Kidney epithelial cell (primary cell): ENCODE measurements at regions not wholly inside any gene's neighbourhood (a gene's known extent, or its start where the extent isn't known, plus 50 kb on each side); places are given as distances from the start of the nearest gene placed in this dataset.

Experiments used
- DNase-seq: peaks from one replicate; pipeline ENCODE4 v3.0.0-alpha.2; 2010; ENCODE audit warnings: low read depth
- H3K27me3 ChIP-seq: 2 replicates; pipeline ENCODE4 v1.6.0; 2011; ENCODE audit warnings: low read length; ENCODE audit not compliant: control insufficient read depth, insufficient read depth
- H3K36me3 ChIP-seq: 2 replicates; pipeline ENCODE4 v1.5.1; 2011; ENCODE audit warnings: low read length; ENCODE audit not compliant: control insufficient read depth, insufficient read depth
- H3K4me3 ChIP-seq: 2 replicates; pipeline ENCODE4 v1.5.1; 2011; ENCODE audit warnings: low read depth, mild to moderate bottlenecking, control low read depth, low read length
- TF ChIP-seq, protein P1 (sequence below): IDR thresholded peaks from 2 replicates; pipeline ENCODE4 v1.5.1; 2011; ENCODE audit warnings: mild to moderate bottlenecking, moderate library complexity, low read length, control low read depth, inconsistent platforms; ENCODE audit not compliant: insufficient read depth, poor library complexity, severe bottlenecking

DNA sequence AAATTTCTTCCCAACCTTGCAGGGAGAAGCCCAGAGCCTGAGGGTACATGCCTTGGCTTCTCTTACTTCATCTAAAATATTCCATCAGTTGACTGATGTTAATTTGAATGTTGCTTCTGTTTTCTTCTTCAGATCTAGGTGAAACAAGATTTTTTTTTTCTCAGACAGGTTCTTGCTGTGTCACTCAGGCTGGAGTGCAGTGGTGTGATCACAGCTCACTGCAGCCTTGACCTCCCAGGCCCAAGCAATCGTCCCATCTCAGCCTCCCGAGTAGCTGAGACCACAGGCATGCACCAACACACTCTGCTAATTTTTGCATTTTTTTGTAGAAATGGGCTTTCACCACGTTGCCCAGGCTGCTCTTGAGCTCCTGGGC is 62.1 kb upstream of the KLF3 start:
- DNase-seq, result no peak
- H3K4me3 ChIP-seq, result no peak overlapping the region
- TF ChIP-seq, protein P1, sequence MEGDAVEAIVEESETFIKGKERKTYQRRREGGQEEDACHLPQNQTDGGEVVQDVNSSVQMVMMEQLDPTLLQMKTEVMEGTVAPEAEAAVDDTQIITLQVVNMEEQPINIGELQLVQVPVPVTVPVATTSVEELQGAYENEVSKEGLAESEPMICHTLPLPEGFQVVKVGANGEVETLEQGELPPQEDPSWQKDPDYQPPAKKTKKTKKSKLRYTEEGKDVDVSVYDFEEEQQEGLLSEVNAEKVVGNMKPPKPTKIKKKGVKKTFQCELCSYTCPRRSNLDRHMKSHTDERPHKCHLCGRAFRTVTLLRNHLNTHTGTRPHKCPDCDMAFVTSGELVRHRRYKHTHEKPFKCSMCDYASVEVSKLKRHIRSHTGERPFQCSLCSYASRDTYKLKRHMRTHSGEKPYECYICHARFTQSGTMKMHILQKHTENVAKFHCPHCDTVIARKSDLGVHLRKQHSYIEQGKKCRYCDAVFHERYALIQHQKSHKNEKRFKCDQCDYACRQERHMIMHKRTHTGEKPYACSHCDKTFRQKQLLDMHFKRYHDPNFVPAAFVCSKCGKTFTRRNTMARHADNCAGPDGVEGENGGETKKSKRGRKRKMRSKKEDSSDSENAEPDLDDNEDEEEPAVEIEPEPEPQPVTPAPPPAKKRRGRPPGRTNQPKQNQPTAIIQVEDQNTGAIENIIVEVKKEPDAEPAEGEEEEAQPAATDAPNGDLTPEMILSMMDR, result no peak
- H3K36me3 ChIP-seq, result no peaks in the 10 kb centered on the region
- H3K27me3 ChIP-seq, result no peaks in the 10 kb centered on the region

DNA sequence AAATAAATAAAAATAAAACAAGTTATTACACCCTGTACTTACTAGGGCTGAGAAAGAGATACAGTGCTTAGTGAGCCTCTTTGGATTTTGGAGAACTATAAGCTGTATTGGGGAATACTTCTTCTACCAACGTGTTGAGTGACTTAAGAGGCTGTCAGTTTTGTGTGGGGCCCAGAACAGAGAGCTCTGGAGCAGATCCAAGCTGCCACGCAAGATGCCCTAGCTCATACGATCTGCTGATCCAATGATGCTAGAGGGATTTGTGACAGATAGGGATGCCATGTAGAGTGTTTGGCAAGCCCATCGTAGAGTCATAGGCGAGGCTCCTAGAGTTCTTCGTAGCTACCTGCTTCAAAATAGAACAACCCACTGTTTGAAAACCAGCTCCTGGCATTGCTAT is 60.3 kb upstream of the KLF3 start:
- DNase-seq, result no peak
- no peaks in the 10 kb centered on the region for H3K36me3 ChIP-seq

DNA sequence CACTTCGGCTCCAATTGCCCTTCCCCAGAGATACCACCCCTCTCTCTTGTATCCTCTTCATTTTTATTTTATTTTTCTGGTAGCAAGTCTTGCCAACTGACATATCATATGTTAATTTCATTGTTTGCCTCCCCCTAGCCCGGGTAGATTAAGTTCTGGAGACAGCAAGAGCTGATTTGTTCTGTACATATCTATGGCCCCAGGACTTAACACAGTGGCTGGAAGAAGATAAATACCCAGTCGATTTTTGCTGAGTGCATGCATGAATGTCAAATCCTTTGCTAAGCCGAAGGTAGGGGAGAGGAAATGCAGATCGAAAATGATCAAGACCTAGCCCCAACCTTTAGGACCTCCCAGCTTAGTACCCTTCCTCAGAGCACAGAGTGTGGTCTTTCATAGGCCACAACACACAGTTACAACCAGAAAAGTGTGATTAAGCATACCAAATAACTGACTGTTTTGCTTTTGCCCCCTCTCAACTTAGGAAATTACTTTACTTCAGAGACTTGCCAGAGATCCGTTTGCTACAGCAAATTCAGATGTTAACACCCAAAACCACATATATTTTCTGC is 58.7 kb upstream of the KLF3 start:
- Histone ChIP-seq H3K36me3 (no peaks in the 10 kb centered on the region), H3K4me3 (no peak overlapping the region), H3K27me3 (no peaks in the 10 kb centered on the region)
- TF ChIP-seq, protein P1, result no peak
- DNase-seq, result no peak

More for the DNA sequence above, 60.3 kb upstream of the KLF3 start:
- Histone ChIP-seq H3K27me3 (no peaks in the 10 kb centered on the region), H3K4me3 (no peak overlapping the region)
- TF ChIP-seq, protein P1, result no peak

DNA sequence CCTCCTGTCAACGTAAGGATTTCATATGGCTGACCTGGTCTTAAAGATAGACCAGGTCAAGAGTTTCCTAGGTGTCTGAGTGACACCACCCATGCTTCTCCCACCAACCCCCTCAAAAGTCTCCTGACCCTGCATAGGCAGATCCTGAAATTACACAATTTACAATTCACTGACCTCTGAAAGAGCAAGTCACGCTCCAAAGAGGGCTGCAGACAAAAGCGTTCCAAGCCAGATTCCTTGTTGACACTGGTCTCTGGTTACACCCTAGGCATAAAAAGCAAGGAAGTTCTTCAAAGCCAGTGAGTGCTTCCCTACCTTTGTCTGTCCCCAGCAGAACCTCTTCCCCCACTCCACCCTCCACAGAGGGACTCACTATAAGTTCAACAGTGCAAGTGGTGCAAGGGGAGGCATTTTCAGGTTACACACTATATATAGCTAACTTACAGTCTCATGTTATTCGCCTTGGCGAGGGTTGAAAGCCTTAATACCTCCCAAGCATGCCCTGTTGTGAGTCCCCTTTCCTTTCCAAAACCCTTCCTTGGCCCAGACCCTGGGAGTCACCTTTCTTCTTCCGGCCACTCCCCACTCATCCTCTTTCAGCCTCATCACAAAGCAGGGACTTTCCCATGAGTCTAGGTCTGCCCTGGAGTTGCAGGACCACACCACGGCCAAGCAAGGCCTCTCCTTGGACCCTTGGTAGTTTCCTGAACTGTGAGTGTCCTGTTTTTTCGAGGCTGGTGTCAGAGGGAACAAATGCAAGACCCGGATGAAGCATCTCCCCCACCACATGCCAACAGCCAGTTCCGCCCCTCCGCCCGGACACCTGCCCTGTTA is 58.0 kb upstream of the KLF3 start:
- H3K4me3 ChIP-seq, result no peak overlapping the region
- no peak for DNase-seq
- TF ChIP-seq, protein P1, result no peak
- no peaks in the 10 kb centered on the region for H3K36me3 ChIP-seq
- H3K27me3 ChIP-seq, result no peaks in the 10 kb centered on the region

DNA sequence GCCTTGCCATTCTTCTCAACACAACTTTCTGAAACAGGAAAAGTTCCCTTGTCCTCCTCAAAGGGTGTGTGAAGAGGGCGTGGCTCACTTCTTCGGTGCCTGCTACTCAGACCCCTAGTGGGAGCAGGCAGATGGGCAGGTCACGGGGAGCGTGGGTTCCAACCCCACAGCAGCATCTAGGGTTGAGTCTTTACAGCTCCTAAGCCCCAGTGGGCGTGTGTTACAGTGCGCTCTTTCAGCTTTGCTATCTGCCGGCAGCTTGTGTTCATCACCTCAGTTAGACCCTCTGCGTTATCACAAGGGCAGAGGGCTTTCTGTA is 57.5 kb upstream of the KLF3 start:
- H3K27me3 ChIP-seq, result no peaks in the 10 kb centered on the region
- DNase-seq, result no peak
- TF ChIP-seq, protein P1, result no peak

DNA sequence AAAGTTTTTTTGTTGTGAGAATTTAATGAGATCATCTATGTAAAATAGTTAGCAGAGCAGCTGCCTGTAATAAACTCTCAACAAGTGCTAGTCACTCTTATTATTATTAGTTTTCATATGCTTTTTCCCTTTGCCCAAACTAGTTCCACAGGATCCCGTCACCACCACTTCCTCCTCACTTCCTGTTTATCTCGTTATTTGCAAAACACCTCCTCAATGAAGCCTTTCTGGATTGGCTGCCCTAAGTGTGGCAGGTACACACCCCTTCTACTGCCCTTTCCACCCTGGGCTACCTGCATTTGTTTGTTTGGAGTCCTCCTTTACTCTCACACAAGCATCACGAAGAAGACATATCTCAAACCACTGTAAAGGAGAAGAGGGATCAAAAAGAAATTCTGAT is 54.4 kb upstream of the KLF3 start:
- H3K4me3 ChIP-seq, result no peak overlapping the region
- no peaks in the 10 kb centered on the region for H3K27me3 ChIP-seq
- TF ChIP-seq, protein P1, result no peak
- H3K36me3 ChIP-seq, result no peaks in the 10 kb centered on the region
- DNase-seq, result no peak

More for the DNA sequence above, 57.5 kb upstream of the KLF3 start:
- Histone ChIP-seq H3K4me3 (no peak overlapping the region), H3K36me3 (no peaks in the 10 kb centered on the region)
